T-cell (primary cell): ENCODE measurements at regions not wholly inside any gene's neighbourhood (a gene's known extent, or its start where the extent isn't known, plus 50 kb on each side); places are given as distances from the start of the nearest gene placed in this dataset.
A peak's percentile ranks its signal among the peaks of the same experiment; 100 is the strongest.

Experiments used
- ATAC-seq, 4 experiments: fragments of 200-7000 bp in 3 of 4; fragments of 150-1000 bp in 1 of 4; cut with Tn5 transposase; replicated peaks in 1 of 4; 1 replicate in 3 of 4; 2 replicates in 1 of 4; pipeline ENCODE4 v1.10.0; 2021; ENCODE audit warnings: moderate library complexity in 3 of 4, mild to moderate bottlenecking in 2 of 4, moderate number of reproducible peaks in 1 of 4
- CTCF ChIA-PET, 2 donors: fragments of 300-600 bp; sonication (Branson Sonifier 250); formaldehyde crosslinking; loops; one replicate each; lab custom pipeline; 2022; ENCODE audit warnings: antibody characterized with exemption in 2 of 2; lab: Charles Lee
- POLR2A ChIA-PET, 2 donors: fragments of 300-600 bp; sonication (Branson Sonifier 250); formaldehyde crosslinking; loops; one replicate each; lab custom pipeline; 2022; ENCODE audit warnings: antibody characterized with exemption in 2 of 2; lab: Charles Lee
- DNase-seq, 35 experiments: peaks; one replicate each; pipeline versions ENCODE4 v3.0.0 to v3.0.0-alpha.2; 2013 to 2023
- H3K27ac ChIP-seq: one replicate; pipeline ENCODE4 v1.5.1; 2013; ENCODE audit warnings: low read length
- H3K27me3 ChIP-seq, 2 experiments: replicated peaks in 1 of 2; 1 replicate in 1 of 2; 2 replicates in 1 of 2; pipeline versions ENCODE4 v1.6.1 to v1.7.0; 2013; ENCODE audit warnings: low read length in 1 of 2, mixed read lengths in 1 of 2; ENCODE audit not compliant: control insufficient read depth in 2 of 2, insufficient read depth in 2 of 2; ENCODE audit errors: extremely low read depth in 1 of 2
- H3K36me3 ChIP-seq, 2 donors: 1 replicate in 1 of 2; 2 replicates in 1 of 2; pipeline versions ENCODE4 v1.6.1 to v1.7.0; 2013; ENCODE audit warnings: low read length in 1 of 2; ENCODE audit not compliant: control insufficient read depth in 2 of 2, insufficient read depth in 1 of 2; ENCODE audit errors: extremely low read depth in 1 of 2
- H3K4me1 ChIP-seq, 2 experiments: 1 replicate in 1 of 2; 2 replicates in 1 of 2; pipeline versions ENCODE4 v1.6.1 to v1.7.0; 2013; ENCODE audit warnings: low read length in 2 of 2, mixed read lengths in 1 of 2; ENCODE audit not compliant: insufficient read depth in 2 of 2, control insufficient read depth in 1 of 2; ENCODE audit errors: extremely low read depth in 1 of 2
- H3K4me3 ChIP-seq, 2 donors: 1 replicate in 1 of 2; 2 replicates in 1 of 2; pipeline versions ENCODE4 v1.5.1 to v1.7.0; 2013; ENCODE audit warnings: mild to moderate bottlenecking in 2 of 2, low read length in 1 of 2, moderate library complexity in 1 of 2; ENCODE audit not compliant: control insufficient read depth in 1 of 2; ENCODE audit errors: extremely low read depth in 1 of 2
- H3K9me3 ChIP-seq: 2 replicates; pipeline ENCODE4 v1.7.0; 2013
- H3K27ac Mint-ChIP-seq, 2 donors: one replicate each; pipeline ENCODE4 v1.8.0; 2020 to 2021; ENCODE audit warnings: mild to moderate bottlenecking in 2 of 2, mixed read lengths in 2 of 2
- H3K27me3 Mint-ChIP-seq, 2 donors: one replicate each; pipeline ENCODE4 v1.8.0; 2021 to 2022; ENCODE audit warnings: mixed read lengths in 2 of 2
- H3K36me3 Mint-ChIP-seq: one replicate; pipeline ENCODE4 v1.8.0; 2021; ENCODE audit warnings: mixed read lengths
- H3K4me1 Mint-ChIP-seq, 3 donors: one replicate each; pipeline ENCODE4 v1.8.0; 2020 to 2022; ENCODE audit warnings: mixed read lengths in 3 of 3, mild to moderate bottlenecking in 1 of 3
- H3K4me3 Mint-ChIP-seq, 3 donors: one replicate each; pipeline ENCODE4 v1.8.0; 2020 to 2022; ENCODE audit warnings: mild to moderate bottlenecking in 3 of 3, mixed read lengths in 3 of 3, moderate library complexity in 3 of 3
- H3K9me3 Mint-ChIP-seq, 3 donors: one replicate each; pipeline ENCODE4 v1.8.0; 2020 to 2022; ENCODE audit warnings: mixed read lengths in 3 of 3
- WGBS: methylation state at CpG from one replicate; pipeline ENCODE4 v1.1.5; 2013; ENCODE audit warnings: missing lambda C conversion rate; ENCODE audit not compliant: insufficient coverage; 5-methylcytosine and 5-hydroxymethylcytosine counted together

GRCh38 chr1:234994436-234995295 is 134.0 kb downstream of the TOMM20 start:
- H3K27me3 ChIP-seq = no peaks in the 10 kb centered on the region
- H3K27me3 Mint-ChIP-seq = no peaks in the 10 kb centered on the region
- peaks cover 7 to 21% (median 9%) of the 10 kb centered on the region in 3 donors for H3K4me1 Mint-ChIP-seq
- ChIA-PET CTCF (interaction anchor here in 1 of 2 donors (0.7 kb wide), 1 partner anchor 397 kb away, joined by 4 read pairs; no protein-coding TSS in a partner anchor), POLR2A (no interaction called here)
- H3K4me3 Mint-ChIP-seq = no peak overlapping the region
- WGBS = 73% methylated on average over 8 of the region's 12 CpGs
- DNase-seq (no peak), ATAC-seq (no peak)
- no peak overlapping the region for H3K4me3 ChIP-seq
- H3K36me3 Mint-ChIP-seq = no peaks in the 10 kb centered on the region
- H3K9me3 ChIP-seq = no peaks in the 10 kb centered on the region
- H3K9me3 Mint-ChIP-seq = no peaks in the 10 kb centered on the region
- H3K27ac ChIP-seq = no peak overlapping the region
- peaks cover 2 to 4% of the 10 kb centered on the region in 2 experiments for H3K4me1 ChIP-seq
- no peak overlapping the region for H3K27ac Mint-ChIP-seq
- no peaks in the 10 kb centered on the region for H3K36me3 ChIP-seq

GRCh38 chr1:234992065-234992464 is 136.6 kb downstream of the TOMM20 start:
- H3K4me3 ChIP-seq = no peak overlapping the region
- no CpG with 5 or more reads among the region's 3 CpGs for WGBS
- no peaks in the 10 kb centered on the region for H3K36me3 Mint-ChIP-seq
- no peak overlapping the region for H3K4me3 Mint-ChIP-seq
- H3K36me3 ChIP-seq = no peaks in the 10 kb centered on the region
- DNase-seq (no peak), ATAC-seq (no peak)
- H3K27ac ChIP-seq = no peak overlapping the region
- H3K4me1 Mint-ChIP-seq = peaks cover 25 to 34% (median 30%) of the 10 kb centered on the region in 3 donors
- ChIA-PET CTCF (no interaction called here), POLR2A (interaction anchor here in 1 of 2 donors (0.5 to 0.6 kb wide), 2 partner anchors 66 to 473 kb away, joined by 4 to 6 read pairs; no protein-coding TSS in a partner anchor)
- H3K4me1 ChIP-seq = peaks cover 2 to 14% of the 10 kb centered on the region in 2 experiments
- H3K9me3 Mint-ChIP-seq = no peaks in the 10 kb centered on the region
- no peaks in the 10 kb centered on the region for H3K27me3 ChIP-seq
- H3K27me3 Mint-ChIP-seq = no peaks in the 10 kb centered on the region
- H3K27ac Mint-ChIP-seq = no peak overlapping the region
- H3K9me3 ChIP-seq = no peaks in the 10 kb centered on the region

- Mint-ChIP-seq H3K9me3 (no peaks in the 10 kb centered on the region), H3K27ac (peak overlapping the region in 1 of 2 donors; percentile 36), H3K4me1 (peaks cover 32 to 41% (median 37%) of the 10 kb centered on the region in 3 donors), H3K36me3 (no peaks in the 10 kb centered on the region), H3K4me3 (no peak overlapping the region), H3K27me3 (no peaks in the 10 kb centered on the region)
- ChIA-PET CTCF (no interaction called here), POLR2A (interaction anchor here in 1 of 2 donors (0.6 kb wide), 1 partner anchor 228 kb away, joined by 3 read pairs; no protein-coding TSS in a partner anchor)
- Histone ChIP-seq H3K4me3 (no peak overlapping the region), H3K27ac (no peak overlapping the region), H3K27me3 (no peaks in the 10 kb centered on the region), H3K9me3 (no peaks in the 10 kb centered on the region), H3K36me3 (no peaks in the 10 kb centered on the region), H3K4me1 (peaks cover 2 to 18% of the 10 kb centered on the region in 2 experiments)
- 77% methylated on average over 8 of the region's 9 CpGs for WGBS
- DNase-seq = no peak
- ATAC-seq = no peak
Observed at GRCh38 chr1:234990874-234991801, 137.5 kb downstream of the TOMM20 start.

- Mint-ChIP-seq H3K4me1 (peaks cover 32 to 41% (median 38%) of the 10 kb centered on the region in 3 donors), H3K4me3 (no peak overlapping the region), H3K36me3 (no peaks in the 10 kb centered on the region), H3K27me3 (no peaks in the 10 kb centered on the region), H3K27ac (peak overlapping the region in 1 of 2 donors; percentile 44), H3K9me3 (no peaks in the 10 kb centered on the region)
- H3K27me3 ChIP-seq = no peaks in the 10 kb centered on the region
- ATAC-seq (no peak), DNase-seq (no peak)
- no CpG with 5 or more reads among the region's 3 CpGs for WGBS
- H3K9me3 ChIP-seq = no peaks in the 10 kb centered on the region
- ChIA-PET POLR2A (interaction anchor here (0.6 kb wide), 3 partner anchors 98 to 265 kb away, joined by 3 to 7 read pairs (median 7); no protein-coding TSS in a partner anchor), CTCF (no interaction called here)
- H3K4me3 ChIP-seq = no peak overlapping the region
- H3K4me1 ChIP-seq = peaks cover 2 to 18% of the 10 kb centered on the region in 2 experiments
- H3K36me3 ChIP-seq = no peaks in the 10 kb centered on the region
- no peak overlapping the region for H3K27ac ChIP-seq
Observed at GRCh38 chr1:234990328-234990675, 138.3 kb downstream of the TOMM20 start.

GRCh38 chr1:234989479-234990327 is 138.9 kb downstream of the TOMM20 start:
- H3K27ac ChIP-seq = no peak overlapping the region
- CTCF ChIA-PET = no interaction called here
- Mint-ChIP-seq H3K27ac (peak overlapping the region in 1 of 2 donors; percentile 44), H3K36me3 (no peaks in the 10 kb centered on the region), H3K4me1 (peaks cover 32 to 40% (median 36%) of the 10 kb centered on the region in 3 donors), H3K27me3 (no peaks in the 10 kb centered on the region), H3K9me3 (no peaks in the 10 kb centered on the region), H3K4me3 (no peak overlapping the region)
- POLR2A ChIA-PET = interaction anchor here (0.6 kb wide), 3 partner anchors 23 to 264 kb away, joined by 3 to 7 read pairs (median 7); no protein-coding TSS in a partner anchor
- WGBS = 87% methylated on average over 14 of the region's 15 CpGs
- DNase-seq (no peak), ATAC-seq (no peak)
- H3K9me3 ChIP-seq = no peaks in the 10 kb centered on the region
- H3K4me3 ChIP-seq = no peak overlapping the region
- H3K36me3 ChIP-seq = no peaks in the 10 kb centered on the region
- peaks cover 0 to 24% of the 10 kb centered on the region in 2 experiments for H3K4me1 ChIP-seq
- no peaks in the 10 kb centered on the region for H3K27me3 ChIP-seq
